GM19043 (cell line): ENCODE measurements at regions not wholly inside any gene's neighbourhood (a gene's known extent, or its start where the extent isn't known, plus 50 kb on each side); places are given as distances from the start of the nearest gene placed in this dataset.

Experiments
- ATAC-seq: cut with Tn5 transposase; IDR thresholded peaks from one replicate; pipeline ENCODE4 v1.9.1; 2021; ENCODE audit warnings: low read depth; ENCODE audit not compliant: unreplicated experiment

DNA sequence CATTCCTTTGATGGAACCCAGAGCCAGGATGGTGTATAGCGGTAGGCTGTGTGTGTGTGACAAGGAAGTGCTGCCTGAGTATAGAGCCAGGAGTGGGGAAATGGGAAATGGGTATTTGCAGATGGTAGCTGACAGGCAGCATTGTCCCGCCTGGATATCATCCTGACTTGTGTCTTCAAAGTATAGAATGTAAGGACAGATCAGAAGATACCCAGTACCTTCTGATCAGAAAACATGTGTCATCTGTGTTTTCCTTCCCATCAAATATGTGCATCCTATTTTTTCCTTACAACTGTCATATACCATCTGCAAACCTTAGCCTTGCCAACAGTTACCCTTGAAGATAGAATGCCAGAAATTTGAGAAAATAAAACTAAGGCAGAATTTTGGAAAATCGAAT, 146.2 kb upstream of the CBLB start:
- ATAC-seq, result no peak

GRCh38 chr3:106018102-106018501, 149.3 kb upstream of the CBLB start:
- ATAC-seq, result no peak

DNA sequence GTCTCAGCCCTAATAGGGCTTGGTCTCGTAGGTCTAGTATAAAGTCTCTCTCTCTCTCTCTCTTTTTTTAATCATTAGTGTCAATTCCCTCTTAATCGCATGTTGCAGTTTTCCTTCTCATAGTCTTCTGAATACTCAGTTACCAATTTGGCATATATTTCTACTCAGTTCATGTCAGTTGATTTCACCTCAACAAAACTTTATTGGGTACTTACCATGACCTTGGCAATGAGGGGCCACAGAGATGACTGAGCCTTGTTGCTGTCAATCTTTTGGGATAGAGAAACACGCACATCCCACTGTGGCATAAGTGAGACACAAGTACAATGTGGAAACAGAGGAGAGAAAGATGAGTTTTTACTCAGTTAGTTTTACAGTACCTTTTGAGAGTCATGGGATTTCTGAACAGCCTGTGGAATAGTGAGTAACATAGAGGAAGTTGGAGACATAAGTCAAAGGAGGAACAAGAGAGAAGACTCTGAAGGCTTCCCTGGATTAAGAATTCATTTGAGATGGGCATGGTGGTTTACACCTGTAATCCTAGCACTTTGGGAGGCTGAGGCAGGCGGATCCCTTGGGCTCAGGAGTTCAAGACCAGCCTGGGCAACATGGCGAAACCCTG, 150.2 kb upstream of the CBLB start:
- ATAC-seq, result no peak

GRCh38 chr3:106022913-106023312, 154.1 kb upstream of the CBLB start:
- no peak for ATAC-seq

- no peak for ATAC-seq
Measured at GRCh38 chr3:106025151-106025722, 156.4 kb upstream of the CBLB start.

GRCh38 chr3:106029954-106030626, 161.3 kb upstream of the CBLB start:
- ATAC-seq, result no peak

GRCh38 chr3:106030627-106030963, 161.8 kb upstream of the CBLB start:
- ATAC-seq, result no peak

GRCh38 chr3:106032479-106032878, 163.7 kb upstream of the CBLB start:
- no peak for ATAC-seq

DNA sequence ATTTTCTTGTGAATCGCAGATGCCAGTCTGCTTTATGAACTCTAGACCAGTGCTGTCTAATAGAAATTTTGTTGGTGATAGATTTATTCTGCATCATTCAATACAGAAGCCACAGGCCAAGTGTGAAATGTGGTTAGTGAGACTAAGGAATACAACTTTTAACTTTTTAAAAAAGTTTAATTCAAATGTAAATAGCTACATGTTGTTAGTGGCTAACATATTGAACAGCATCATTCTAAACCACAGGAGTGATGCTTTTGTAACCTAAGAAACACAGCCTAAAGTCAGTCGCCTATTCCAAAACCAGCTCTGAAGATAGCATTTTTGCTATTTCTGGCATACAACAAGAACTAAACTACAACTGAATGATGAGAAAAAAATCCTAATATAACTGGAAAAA, 164.8 kb upstream of the CBLB start:
- no peak for ATAC-seq

DNA sequence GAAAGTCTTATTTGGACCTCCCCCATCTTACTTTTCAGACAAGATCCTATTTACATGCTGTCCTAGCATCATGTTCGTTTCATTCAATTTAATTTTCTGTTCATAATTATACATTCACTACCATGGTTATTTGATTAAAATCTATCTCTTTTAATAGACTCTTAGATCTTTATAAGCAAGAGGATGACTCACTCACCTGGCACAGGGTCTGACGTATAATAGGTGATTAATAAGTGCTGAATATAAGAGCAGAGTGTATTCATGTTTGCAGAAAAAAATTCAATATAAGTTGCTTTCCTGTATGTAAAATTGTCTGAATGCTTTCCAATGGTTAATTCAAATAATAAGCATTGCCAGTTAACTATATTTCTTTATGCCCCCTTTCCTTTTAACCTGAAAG, 165.5 kb upstream of the CBLB start:
- no peak for ATAC-seq

DNA sequence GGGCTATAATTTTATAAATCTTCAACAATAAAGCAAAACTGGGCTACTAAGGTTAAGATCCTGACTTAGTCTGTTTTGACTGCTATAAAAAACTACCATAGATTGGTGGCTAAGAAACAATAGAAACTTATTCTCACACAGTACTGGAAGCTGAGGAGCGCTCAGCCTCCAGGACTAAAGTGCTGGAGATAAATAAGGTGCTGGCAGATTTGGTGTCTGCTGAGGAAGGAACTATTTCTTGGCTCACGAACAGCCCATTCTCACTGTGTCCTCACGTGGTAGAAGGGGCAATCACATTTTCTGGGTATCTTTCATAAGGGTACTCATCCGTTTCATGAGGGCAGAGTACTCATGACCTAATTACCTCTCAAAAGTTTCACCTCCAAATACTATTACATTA, 166.8 kb upstream of the CBLB start:
- ATAC-seq, result no peak

DNA sequence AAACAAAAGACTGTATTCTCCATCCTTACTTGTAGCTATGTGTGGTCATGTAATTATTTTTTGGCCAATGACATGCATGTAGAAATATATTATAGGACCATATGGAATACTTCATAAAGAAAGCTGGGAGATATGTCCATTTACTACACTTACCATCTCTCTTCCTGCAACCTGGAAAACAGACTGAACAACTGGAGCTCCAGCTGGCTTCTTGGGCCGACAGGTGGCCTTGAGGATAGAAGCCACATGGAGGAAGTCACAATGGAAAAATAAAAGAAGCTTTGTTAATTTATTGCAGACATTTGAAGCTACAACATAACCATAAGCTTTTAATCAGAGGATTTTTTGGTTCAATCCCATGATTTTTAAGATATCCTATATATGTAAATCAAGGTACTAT, 167.9 kb upstream of the CBLB start:
- ATAC-seq, result no peak

GRCh38 chr3:106047221-106047620, 178.4 kb upstream of the CBLB start:
- no peak for ATAC-seq

DNA sequence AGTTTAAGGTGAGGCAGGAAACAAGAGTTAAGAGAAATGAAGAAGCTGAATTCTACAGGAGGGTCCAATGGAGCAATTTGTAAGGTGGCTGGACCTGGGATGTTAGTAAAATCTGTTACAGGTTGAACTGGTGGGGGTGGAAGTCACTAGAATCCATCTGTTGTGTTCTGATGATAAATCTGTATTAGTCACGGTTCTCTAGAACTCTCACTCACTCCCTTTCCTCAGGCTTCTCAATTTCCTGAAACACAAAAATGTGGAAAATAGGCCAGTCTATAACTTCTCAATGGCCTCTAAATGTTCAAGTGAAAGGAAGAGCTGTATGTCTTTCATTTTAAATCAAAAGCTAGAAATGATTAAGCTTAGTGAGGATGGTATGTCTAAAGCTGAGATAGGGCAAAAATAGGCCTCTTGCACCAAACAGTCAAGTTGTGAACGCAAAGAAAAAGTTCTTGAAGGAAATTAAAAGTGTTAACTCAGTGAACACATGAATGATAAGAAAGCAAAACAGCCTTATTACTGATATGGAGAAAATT, 180.2 kb upstream of the CBLB start:
- ATAC-seq, result no peak

DNA sequence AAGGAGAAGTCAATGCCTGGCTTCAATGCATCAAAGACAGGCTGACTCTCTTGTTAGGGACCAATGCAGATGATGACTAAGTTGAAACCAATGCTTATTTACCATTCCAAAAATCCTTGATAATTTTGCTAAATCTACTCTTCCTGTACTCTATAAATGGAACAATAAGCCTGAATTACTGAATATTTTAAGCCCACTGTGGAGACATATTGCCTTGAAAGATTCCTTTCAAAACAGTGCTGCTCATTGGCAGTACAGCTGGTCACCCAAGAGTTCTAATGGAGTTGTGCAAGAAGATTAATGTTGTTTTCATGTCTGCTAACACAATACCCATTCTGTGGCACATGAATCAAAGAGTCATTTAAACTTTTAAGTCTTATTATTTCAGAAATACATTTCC, 181.0 kb upstream of the CBLB start:
- ATAC-seq, result no peak

GRCh38 chr3:106056931-106057330, 188.1 kb upstream of the CBLB start:
- ATAC-seq, result no peak

DNA sequence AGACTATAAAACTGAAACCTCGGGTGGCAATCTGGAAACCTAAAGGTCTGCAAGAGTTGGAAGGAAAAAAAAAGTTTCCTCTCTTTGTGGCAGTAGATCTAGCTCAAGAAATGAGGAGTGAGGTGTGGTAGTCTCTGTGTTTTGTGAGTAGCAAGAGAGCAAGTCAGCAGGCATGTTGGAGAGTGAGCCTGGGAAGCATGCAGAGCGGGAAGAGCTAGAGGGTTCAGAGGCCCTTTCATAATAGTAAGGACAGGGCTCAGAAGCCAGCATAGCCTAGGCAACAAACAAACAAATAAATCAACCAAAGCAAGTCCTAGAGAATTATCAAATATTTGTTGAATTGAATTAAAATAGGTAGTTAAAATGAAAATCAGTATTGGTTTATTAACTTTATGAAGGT, 189.7 kb upstream of the CBLB start:
- ATAC-seq, result no peak

GRCh38 chr3:106059953-106060517, 191.2 kb upstream of the CBLB start:
- ATAC-seq, result no peak

DNA sequence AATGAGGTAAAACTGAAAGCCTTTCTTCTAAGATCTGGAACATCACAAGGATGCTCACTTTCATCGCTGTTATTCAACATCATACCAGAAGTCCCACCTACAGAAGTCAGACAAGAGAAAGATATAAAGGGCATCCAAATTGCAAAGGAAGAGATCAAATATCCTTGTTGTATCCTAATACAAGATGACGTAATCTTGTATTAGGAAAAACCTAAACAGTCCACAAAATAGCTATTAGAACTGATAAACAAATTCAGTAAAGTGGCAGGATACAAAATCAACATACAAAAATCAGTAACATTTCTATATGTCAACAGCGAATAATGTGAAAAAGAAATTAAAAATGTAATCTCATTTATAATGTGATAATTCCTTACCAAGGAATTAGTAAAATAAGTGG, 195.1 kb upstream of the CBLB start:
- no peak for ATAC-seq

DNA sequence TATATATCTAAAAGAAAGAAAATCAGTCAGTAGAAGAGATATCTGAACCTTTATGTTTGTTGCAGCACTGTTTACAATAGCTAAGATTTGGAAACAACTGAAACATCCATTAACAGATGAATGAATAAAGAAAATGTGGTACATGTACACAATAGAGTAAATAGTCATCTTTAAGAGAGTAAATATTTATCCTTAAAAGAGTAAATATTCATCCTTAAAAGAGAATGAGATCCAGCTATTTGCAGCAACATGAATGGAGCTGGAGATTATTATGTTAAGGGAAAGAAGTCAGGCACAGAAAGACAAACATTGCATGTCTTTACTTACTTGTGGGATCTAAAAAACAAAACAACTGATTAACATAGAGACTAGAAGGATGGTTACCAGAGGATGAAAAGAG, 197.0 kb upstream of the CBLB start:
- no peak for ATAC-seq

DNA sequence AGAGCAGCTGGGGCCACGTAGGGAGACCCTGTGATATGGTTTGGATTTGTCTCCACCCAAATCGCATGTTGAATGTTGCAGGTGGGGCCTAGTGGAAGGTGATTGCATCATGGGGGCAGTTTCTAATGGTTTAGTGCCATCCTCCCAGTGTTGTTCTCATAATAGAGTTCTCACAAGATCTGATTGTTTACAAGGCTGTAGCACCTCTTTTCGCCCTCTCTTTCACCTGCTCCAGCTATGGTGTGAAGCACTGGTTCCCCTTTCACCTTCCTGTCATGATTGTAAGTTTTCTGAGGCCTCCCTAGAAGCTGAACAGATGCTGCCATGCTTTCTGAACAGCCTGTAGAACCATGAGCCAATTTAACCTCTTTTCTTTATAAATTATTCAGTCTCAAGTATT, 198.9 kb upstream of the CBLB start:
- peak; percentile 70 for ATAC-seq

GRCh38 chr3:106068381-106068780, 199.6 kb upstream of the CBLB start:
- no peak for ATAC-seq
